Osteoblast (primary cell): ENCODE measurements at regions not wholly inside any gene's neighbourhood (a gene's known extent, or its start where the extent isn't known, plus 50 kb on each side); places are given as distances from the start of the nearest gene placed in this dataset.

ENCODE experiments used
- DNase-seq: peaks from one replicate; pipeline ENCODE4 v3.0.0; 2011; ENCODE audit warnings: low spot score, mixed read lengths; ENCODE audit not compliant: insufficient read length; ENCODE audit errors: missing footprints
- H2AFZ ChIP-seq: 2 replicates; pipeline ENCODE4 v1.6.0; 2011; ENCODE audit warnings: mild to moderate bottlenecking, low read length
- H3K27ac ChIP-seq: 2 replicates; pipeline ENCODE4 v1.5.1; 2011; ENCODE audit warnings: mild to moderate bottlenecking, low read depth, low read length, moderate library complexity
- H3K27me3 ChIP-seq: 2 replicates; pipeline ENCODE4 v1.6.0; 2012; ENCODE audit warnings: mild to moderate bottlenecking, control low read depth, inconsistent platforms, low read length, moderate library complexity; ENCODE audit not compliant: insufficient read depth
- H3K36me3 ChIP-seq: 2 replicates; pipeline ENCODE4 v1.5.1; 2011; ENCODE audit warnings: mild to moderate bottlenecking, low read length, control low read depth, moderate library complexity; ENCODE audit not compliant: insufficient read depth
- H3K4me1 ChIP-seq: 2 replicates; pipeline ENCODE4 v1.5.1; 2011; ENCODE audit warnings: mild to moderate bottlenecking, low read length, control low read depth, moderate library complexity; ENCODE audit not compliant: insufficient read depth
- H3K4me2 ChIP-seq: 2 replicates; pipeline ENCODE4 v1.6.0; 2011; ENCODE audit warnings: mild to moderate bottlenecking, low read length; ENCODE audit not compliant: insufficient read depth
- H3K4me3 ChIP-seq: fragments of 200-600 bp; sonication (generic); 3 replicates; pipeline ENCODE4 v1.5.1; 2012; ENCODE audit warnings: mild to moderate bottlenecking, low read length, inconsistent platforms; ENCODE audit not compliant: insufficient read depth
- H3K79me2 ChIP-seq: 2 replicates; pipeline ENCODE4 v1.6.0; 2012; ENCODE audit warnings: mild to moderate bottlenecking, low read length, control low read depth, inconsistent platforms; ENCODE audit not compliant: insufficient read depth
- H3K9me3 ChIP-seq: 2 replicates; pipeline ENCODE4 v1.5.1; 2011; ENCODE audit warnings: low read depth, low read length, control low read depth
- H4K20me1 ChIP-seq: 2 replicates; pipeline ENCODE4 v1.6.0; 2012; ENCODE audit warnings: mild to moderate bottlenecking, low read length, control low read depth; ENCODE audit not compliant: insufficient read depth
- TF ChIP-seq, protein P1 (sequence below): IDR thresholded peaks from 2 replicates; pipeline ENCODE4 v1.5.1; 2011; ENCODE audit warnings: mild to moderate bottlenecking, low read depth, low read length, moderate library complexity; ENCODE audit errors: extremely low read depth

DNA sequence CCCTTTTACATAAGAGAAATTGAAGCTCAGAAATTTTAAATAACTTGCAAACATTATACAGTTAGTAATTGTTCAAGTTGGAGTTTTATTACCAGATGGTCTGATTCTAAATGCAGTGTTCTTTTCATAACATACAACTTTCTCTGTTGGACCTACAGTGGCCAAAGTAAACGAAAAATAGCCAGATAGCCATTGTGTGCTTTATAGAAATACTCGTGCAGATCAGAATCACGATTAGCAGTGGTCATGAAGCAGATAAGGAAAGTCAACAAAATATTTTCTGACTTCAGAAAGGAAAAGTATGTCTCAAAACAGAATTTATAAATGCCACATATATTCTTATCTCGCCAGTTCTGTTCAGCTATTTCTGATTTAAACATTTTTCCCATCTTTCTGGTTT lies 436.9 kb downstream of the CNTN6 start:
- Histone ChIP-seq H4K20me1 (no peaks in the 10 kb centered on the region), H3K36me3 (no peaks in the 10 kb centered on the region), H3K79me2 (no peaks in the 10 kb centered on the region), H2AFZ (no peak overlapping the region), H3K4me1 (no peaks in the 10 kb centered on the region), H3K4me3 (no peak overlapping the region), H3K27me3 (no peaks in the 10 kb centered on the region), H3K27ac (no peak overlapping the region), H3K4me2 (no peak overlapping the region), H3K9me3 (peaks cover 1% of the 10 kb centered on the region)
- no peak for DNase-seq
- TF ChIP-seq, protein P1, sequence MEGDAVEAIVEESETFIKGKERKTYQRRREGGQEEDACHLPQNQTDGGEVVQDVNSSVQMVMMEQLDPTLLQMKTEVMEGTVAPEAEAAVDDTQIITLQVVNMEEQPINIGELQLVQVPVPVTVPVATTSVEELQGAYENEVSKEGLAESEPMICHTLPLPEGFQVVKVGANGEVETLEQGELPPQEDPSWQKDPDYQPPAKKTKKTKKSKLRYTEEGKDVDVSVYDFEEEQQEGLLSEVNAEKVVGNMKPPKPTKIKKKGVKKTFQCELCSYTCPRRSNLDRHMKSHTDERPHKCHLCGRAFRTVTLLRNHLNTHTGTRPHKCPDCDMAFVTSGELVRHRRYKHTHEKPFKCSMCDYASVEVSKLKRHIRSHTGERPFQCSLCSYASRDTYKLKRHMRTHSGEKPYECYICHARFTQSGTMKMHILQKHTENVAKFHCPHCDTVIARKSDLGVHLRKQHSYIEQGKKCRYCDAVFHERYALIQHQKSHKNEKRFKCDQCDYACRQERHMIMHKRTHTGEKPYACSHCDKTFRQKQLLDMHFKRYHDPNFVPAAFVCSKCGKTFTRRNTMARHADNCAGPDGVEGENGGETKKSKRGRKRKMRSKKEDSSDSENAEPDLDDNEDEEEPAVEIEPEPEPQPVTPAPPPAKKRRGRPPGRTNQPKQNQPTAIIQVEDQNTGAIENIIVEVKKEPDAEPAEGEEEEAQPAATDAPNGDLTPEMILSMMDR, result no peak

DNA sequence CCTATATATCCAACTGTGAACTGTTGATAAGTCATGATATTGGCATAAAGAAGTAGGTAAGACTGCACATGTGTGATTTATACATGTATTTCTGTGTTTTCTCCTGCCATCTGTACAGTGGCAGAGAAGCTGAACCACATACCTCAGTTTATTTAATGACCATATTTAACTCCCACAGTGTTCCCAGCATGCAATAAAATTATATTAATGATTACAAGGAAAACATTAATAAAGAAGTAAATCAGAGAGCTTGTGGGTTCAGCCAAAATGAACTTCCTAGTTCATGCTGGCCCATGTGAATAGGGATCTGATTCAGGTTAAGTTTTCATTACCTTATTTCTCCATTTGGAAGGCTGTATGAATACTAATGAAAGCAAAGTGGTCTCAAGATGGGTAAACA lies 439.2 kb downstream of the CNTN6 start:
- Histone ChIP-seq H3K36me3 (no peaks in the 10 kb centered on the region), H4K20me1 (no peaks in the 10 kb centered on the region), H3K4me2 (no peak overlapping the region), H2AFZ (no peak overlapping the region), H3K79me2 (no peaks in the 10 kb centered on the region), H3K4me1 (no peaks in the 10 kb centered on the region), H3K27ac (no peak overlapping the region), H3K4me3 (no peak overlapping the region), H3K27me3 (no peaks in the 10 kb centered on the region), H3K9me3 (no peaks in the 10 kb centered on the region)
- no peak for DNase-seq
- TF ChIP-seq, protein P1, result no peak

DNA sequence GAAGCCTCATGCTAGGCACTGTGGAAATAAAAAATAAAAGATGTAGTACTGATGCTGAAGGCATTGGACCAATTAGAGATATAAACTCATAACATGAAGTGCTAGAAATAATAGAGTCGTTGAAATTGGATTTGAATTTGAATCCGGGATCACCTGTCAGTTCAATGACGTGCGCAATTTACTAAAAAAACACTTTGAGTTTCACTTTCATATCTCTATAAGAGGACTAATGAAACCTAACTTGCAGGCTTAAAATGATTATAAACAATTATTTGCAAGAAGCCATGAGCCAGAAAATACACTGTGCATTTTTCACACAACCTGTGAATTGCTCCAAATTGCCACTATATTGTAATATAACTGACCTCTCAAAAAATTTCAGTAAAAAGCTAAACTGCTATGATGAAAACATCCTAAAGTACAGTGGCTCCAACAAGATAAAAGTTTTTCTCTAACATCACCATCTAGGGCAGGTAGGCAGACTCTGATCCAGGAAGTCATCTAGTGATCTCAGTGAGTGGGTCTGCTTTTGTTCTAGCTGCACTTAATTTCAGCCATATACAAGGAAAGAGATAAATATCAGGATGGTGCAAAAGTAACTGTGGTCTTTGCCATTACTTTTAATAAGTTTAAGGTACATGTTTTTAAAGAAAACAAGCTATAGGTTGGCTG lies 440.2 kb downstream of the CNTN6 start:
- Histone ChIP-seq H3K4me2 (no peak overlapping the region), H3K36me3 (no peaks in the 10 kb centered on the region), H4K20me1 (no peaks in the 10 kb centered on the region), H3K9me3 (no peaks in the 10 kb centered on the region), H3K27ac (no peak overlapping the region), H2AFZ (no peak overlapping the region), H3K4me3 (no peak overlapping the region), H3K79me2 (no peaks in the 10 kb centered on the region), H3K4me1 (no peaks in the 10 kb centered on the region), H3K27me3 (no peaks in the 10 kb centered on the region)
- DNase-seq, result no peak
- TF ChIP-seq, protein P1, result no peak

DNA sequence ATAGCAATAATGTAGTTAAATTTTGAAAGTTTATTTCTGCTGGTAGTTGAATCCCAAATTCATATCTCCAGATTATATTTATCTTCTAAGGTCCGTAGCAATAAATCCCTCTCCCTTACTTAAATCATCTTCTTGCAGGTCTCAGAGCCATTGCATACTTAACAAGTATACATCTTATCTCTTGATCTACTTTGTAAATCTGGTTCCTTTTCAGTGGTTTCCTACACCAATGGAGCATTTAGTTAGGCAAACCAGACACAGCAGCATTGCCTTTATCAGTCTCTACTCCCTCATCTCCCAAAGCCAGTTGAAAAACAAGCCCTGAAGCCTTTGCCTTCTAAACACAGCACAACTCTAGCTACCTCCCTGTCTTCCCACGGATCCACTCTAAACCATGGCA lies 440.9 kb downstream of the CNTN6 start:
- no peaks in the 10 kb centered on the region for H3K9me3 ChIP-seq
- no peaks in the 10 kb centered on the region for H3K79me2 ChIP-seq
- no peaks in the 10 kb centered on the region for H4K20me1 ChIP-seq
- H3K4me2 ChIP-seq, result no peak overlapping the region
- no peak overlapping the region for H3K27ac ChIP-seq
- H3K36me3 ChIP-seq, result no peaks in the 10 kb centered on the region
- no peak overlapping the region for H3K4me3 ChIP-seq
- DNase-seq, result no peak
- no peaks in the 10 kb centered on the region for H3K27me3 ChIP-seq
- TF ChIP-seq, protein P1, result no peak
- no peak overlapping the region for H2AFZ ChIP-seq
- H3K4me1 ChIP-seq, result no peaks in the 10 kb centered on the region
